HS-5 (cell line): ENCODE measurements at regions not wholly inside any gene's neighbourhood (a gene's known extent, or its start where the extent isn't known, plus 50 kb on each side); places are given as distances from the start of the nearest gene placed in this dataset.

ENCODE experiments used
- DNase-seq: peaks from one replicate; pipeline ENCODE4 v3.0.0-alpha.2; 2012; ENCODE audit warnings: low read depth

GRCh38 chr2:217475791-217476190, 527.0 kb downstream of the TNS1 start:
- no peak for DNase-seq

- no peak for DNase-seq
Measured at GRCh38 chr2:217475101-217475500, 527.7 kb downstream of the TNS1 start.

DNA sequence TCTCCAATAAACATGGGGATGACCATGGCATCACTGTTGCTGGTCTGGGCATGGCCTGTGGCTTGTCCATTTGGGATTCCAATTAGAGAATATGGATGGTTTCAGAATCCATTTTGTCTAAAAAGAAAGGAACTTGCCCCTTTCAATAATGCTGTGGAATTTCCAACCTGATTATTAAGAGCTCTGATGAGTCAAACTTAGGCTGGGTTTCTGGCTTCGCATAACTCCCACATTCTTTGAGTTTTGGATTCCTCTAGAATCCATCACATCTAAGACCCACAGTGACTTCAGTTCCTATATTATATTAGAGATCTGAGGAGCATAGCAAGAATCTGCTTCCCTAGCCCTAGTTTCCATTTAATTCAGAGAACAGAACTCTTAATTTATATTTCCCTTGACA, 531.5 kb downstream of the TNS1 start:
- no peak for DNase-seq

DNA sequence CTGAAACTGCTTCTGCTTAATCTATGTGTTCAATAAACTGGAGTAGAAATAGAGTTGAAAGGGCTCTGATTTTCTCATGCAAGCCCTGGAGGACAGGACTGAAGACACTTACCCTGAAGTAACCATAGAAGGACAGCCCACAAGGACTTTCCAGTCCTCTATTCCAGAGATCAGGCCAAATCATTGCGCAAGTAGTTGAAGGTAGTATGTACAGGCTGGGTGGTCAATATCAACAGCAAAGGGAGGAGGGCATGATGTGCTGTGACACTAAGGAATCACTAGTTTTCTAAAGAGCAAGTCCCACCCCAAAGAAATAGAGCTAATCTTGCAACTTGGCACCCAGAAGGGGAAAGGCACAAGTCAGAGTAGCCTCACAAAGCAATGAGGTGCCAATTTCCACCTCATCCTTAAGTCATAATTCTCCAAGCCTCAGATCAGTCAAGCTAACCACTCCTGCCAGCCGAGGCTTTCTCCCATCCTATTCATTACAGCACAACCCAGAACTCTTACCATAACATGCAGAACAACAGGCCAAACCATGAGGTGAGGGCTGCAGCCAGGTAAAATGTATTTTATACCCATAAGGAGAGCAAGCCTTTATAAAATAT, 533.5 kb downstream of the TNS1 start:
- DNase-seq: no peak

DNA sequence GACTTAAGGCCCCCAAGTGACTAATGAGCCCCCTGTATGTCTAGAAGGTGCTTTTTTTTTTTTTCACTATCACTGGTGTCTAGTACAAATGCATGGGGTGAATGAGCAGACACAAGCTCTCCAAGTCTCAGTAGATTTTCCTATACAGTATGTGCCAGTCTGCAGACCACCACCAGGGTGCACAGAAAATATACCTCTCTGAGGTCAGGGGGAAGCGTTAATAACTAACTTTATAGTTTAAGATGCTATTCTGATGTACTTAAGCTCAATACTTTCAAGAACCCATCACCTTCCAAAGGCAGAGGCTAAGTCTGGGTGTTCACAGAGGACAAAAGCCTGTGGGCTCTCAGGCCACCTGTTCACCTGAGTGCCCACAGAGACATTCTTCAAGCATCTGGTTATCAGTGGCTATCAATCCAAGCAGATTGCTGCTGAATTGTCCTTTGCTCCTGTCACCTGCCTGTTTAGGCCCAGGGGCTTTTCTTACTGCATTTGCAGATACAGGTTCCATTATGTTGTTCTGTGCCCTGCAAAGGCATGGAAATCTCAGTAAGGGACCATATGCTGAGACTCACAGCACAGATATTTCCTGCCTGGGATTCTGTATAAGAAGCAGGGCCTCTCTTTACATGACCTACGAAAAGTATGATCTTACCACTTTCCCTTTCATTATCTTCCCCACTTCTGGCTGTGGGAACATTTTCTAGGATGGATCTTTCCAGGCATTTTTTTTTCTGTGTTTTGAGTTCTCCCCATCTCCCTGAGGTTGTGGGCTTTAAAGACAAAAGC, 534.6 kb downstream of the TNS1 start:
- DNase-seq: no peak

GRCh38 chr2:217467331-217467730, 535.5 kb downstream of the TNS1 start:
- DNase-seq: no peak

DNA sequence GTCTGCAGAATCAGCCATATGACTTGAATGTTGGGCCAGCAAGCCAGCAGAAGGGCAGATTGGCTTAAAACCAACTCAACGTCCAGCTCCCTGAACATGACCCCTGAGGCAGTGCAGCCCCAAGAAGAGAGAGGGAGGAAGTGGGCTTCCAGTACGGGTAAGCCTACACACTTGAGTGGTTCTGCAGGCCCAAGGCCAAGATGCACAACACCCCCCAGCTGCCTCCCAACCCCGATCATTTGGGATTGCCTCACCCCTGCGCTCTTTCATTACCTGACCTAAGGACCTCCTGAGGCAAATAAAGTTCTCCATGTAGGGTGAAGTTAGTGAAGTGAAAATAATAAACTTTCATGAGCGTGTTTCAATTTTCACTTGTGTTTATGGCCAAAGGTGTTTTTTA, 536.0 kb downstream of the TNS1 start:
- no peak for DNase-seq

- DNase-seq: no peak
Measured at GRCh38 chr2:217466104-217466503, 536.7 kb downstream of the TNS1 start.

- no peak for DNase-seq
Measured at GRCh38 chr2:217465100-217465499, 537.7 kb downstream of the TNS1 start.

DNA sequence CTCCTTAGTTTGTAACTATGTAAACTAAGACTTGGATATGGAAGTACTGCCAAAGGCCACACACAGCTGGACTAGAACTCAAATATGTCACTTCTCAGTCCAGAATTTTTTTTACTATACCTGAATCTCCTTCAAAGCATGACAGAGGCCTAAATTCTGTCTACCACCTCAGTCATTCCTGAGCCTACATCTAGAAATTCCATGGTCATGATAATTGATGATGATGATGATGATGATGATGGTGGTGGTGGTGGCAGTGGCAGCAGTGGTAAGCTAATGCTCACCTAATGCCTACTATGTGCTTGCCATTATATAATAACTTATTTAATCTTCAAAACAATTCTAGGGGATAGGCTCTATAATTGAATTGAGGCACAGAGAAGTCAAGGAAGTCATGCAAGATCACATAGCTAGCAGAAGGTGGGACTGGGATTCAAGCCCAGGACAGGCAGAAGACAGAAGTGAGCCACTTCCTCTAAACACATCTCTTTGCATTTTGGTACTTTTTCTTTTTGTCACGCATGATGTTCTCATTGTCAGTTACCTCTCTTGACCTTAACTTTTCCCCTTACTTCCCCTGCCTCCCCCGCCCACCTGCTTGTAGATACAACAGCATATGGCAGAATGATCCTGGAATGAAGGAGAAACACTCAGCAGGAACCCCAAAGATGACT, 539.3 kb downstream of the TNS1 start:
- DNase-seq: no peak

- no peak for DNase-seq
Measured at GRCh38 chr2:217462121-217462520, 540.7 kb downstream of the TNS1 start.

- DNase-seq: no peak
Measured at GRCh38 chr2:217461674-217462073, 541.1 kb downstream of the TNS1 start.

DNA sequence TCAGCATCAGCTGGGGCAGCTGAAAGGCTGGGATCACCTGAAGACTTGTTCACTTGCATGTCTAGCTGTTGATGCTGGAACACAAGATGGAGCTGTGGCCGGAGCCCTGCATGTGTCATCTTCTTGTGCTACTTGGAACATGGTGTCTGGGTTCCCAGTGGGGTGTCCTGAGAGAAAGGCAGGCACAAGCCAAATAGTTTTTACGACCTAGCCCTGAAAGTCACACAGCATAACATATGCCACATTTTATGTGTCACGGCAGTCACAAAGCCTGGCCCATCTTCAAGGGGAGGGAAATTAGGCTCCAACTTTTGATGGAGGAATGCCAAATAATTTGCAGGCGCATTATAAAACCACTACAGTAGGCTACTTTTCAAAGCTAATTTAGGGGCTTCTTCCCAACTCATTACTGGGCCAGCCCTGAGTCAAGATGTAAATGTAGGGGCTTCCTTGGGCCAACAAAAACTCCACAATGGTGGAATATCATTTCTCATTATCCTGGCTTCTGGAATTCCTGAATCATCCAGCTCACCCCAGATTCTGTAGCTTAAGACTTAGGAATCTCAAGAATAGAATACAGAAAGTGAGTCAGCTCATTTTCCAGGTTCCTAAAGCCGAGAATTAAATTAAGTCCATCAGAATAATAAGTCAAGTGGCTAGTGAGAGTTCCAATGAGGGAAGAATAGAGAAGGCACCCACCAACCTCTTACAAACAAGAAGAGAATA, 543.0 kb downstream of the TNS1 start:
- no peak for DNase-seq

DNA sequence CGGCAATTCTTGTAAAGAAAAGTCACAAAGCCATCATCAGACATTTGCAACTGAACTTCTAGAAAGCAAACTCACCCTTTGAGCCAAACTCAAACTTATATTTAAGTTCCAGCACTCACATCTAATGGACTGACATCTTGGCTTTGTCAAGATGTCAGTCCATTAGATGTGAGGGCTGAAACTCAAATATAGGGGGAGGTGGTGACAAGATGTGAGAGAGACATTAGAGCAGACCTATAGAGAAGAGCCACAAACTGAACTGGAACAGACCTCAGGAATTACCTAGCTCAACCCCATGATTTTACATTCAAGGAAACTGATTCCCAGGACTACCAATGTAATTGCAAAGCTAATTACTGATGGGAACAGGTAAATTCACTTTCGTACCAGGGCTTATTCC, 543.8 kb downstream of the TNS1 start:
- no peak for DNase-seq

- DNase-seq: no peak
Measured at GRCh38 chr2:217456016-217456415, 546.8 kb downstream of the TNS1 start.

GRCh38 chr2:217452928-217453327, 549.9 kb downstream of the TNS1 start:
- DNase-seq: no peak

- no peak for DNase-seq
Measured at GRCh38 chr2:217451666-217452065, 551.1 kb downstream of the TNS1 start.

GRCh38 chr2:217449444-217449843, 553.4 kb downstream of the TNS1 start:
- no peak for DNase-seq

GRCh38 chr2:217448860-217449259, 553.9 kb downstream of the TNS1 start:
- DNase-seq: no peak

DNA sequence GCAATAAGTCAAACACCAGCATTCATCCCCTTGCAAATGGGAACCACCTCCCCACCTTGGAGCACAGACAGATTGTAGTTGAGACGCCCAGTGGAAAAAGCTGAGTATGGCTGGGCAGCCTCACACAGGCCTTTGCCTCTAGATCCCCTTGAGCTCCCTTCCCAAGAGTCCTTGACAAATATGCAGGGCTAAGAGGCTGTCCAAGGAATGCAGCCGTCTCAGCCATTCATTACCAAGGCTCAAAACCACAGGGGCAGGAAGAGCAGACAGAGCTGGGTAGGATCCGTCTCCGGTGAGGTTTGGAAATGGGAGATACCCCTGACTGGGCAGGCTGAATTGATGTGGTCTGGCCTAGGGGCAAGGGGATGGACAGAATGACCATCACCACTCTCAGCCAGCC, 557.1 kb downstream of the TNS1 start:
- DNase-seq: no peak

- DNase-seq: no peak
Measured at GRCh38 chr2:217444932-217445331, 557.9 kb downstream of the TNS1 start.

- DNase-seq: no peak
Measured at GRCh38 chr2:217444509-217444908, 558.3 kb downstream of the TNS1 start.

DNA sequence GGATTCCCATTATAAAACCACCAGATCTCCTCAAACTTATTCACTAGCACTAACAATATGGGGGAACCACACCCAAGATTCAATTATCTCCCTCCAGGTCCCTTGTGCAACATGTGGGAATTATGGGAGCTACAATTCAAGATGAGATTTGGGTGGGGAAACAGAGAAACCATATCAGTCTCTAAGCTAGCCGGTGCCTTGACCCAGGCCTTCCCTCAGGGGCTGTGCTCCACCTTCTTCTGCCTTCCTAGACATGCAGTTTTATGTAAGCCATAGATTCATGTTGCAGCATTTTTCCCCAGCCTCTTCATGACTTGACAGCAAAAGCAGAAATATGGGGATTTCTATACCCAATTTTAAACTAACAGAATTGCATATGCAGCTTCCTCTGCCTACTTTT, 559.2 kb downstream of the TNS1 start:
- DNase-seq: no peak
